NOMO-1 (cell line): ENCODE measurements at regions not wholly inside any gene's neighbourhood (a gene's known extent, or its start where the extent isn't known, plus 50 kb on each side); places are given as distances from the start of the nearest gene placed in this dataset.
"Not testable (repeated sequence)": the region's sequence is repeated elsewhere in the genome, so short reads cannot be mapped to it uniquely, and the experiment has no call there.

Experiments used
- DNase-seq, 2 experiments: peaks; one replicate each; lab custom pipeline; 2025; ENCODE audit not compliant: unreplicated experiment in 2 of 2; lab: John Stamatoyannopoulos, UW

GRCh38 chr9:13943176-13943575, 370.8 kb downstream of the NFIB start:
- no peak for DNase-seq

- no peak for DNase-seq
Observed at GRCh38 chr9:13942695-13943094, 371.2 kb downstream of the NFIB start.

- DNase-seq, result no peak
Observed at GRCh38 chr9:13942201-13942600, 371.7 kb downstream of the NFIB start.

GRCh38 chr9:13941714-13942113, 372.2 kb downstream of the NFIB start:
- no peak for DNase-seq

GRCh38 chr9:13939701-13940490, 374.0 kb downstream of the NFIB start:
- no peak for DNase-seq

- no peak for DNase-seq
Observed at GRCh38 chr9:13939134-13939533, 374.8 kb downstream of the NFIB start.

GRCh38 chr9:13934416-13934815, 379.5 kb downstream of the NFIB start:
- no peak for DNase-seq

GRCh38 chr9:13933268-13933656, 380.7 kb downstream of the NFIB start:
- no peak for DNase-seq

- no peak for DNase-seq
Observed at GRCh38 chr9:13932528-13933267, 381.2 kb downstream of the NFIB start.

GRCh38 chr9:13929013-13929412, 384.9 kb downstream of the NFIB start:
- no peak for DNase-seq

GRCh38 chr9:13923381-13923780, 390.6 kb downstream of the NFIB start:
- no peak for DNase-seq

GRCh38 chr9:13920557-13920956, 393.4 kb downstream of the NFIB start:
- no peak for DNase-seq

GRCh38 chr9:13919401-13919800, 394.5 kb downstream of the NFIB start:
- DNase-seq, result no peak

GRCh38 chr9:13917534-13917933, 396.4 kb downstream of the NFIB start:
- DNase-seq, result no peak

GRCh38 chr9:13915591-13916301, 398.2 kb downstream of the NFIB start:
- no peak for DNase-seq

- DNase-seq, result no peak
Observed at GRCh38 chr9:13915131-13915530, 398.8 kb downstream of the NFIB start.

GRCh38 chr9:13911473-13911872, 402.5 kb downstream of the NFIB start:
- no peak for DNase-seq

- DNase-seq, result not testable (repeated sequence)
Observed at GRCh38 chr9:13907842-13908241, 406.1 kb downstream of the NFIB start.

- no peak for DNase-seq
Observed at GRCh38 chr9:13904746-13905145, 409.2 kb downstream of the NFIB start.

- no peak for DNase-seq
Observed at GRCh38 chr9:13904311-13904710, 409.6 kb downstream of the NFIB start.

GRCh38 chr9:13902286-13903066, 411.5 kb downstream of the NFIB start:
- no peak for DNase-seq
